Activated CD4-positive, alpha-beta T cell treated with anti-CD3 and anti-CD28 coated beads, Interleukin-10, Interleukin-2, amounts not matched to agents 100 ng/mL and 50 ng/mL, durations not matched to agents 16 hours and 8 hours (primary cell): ENCODE measurements at regions not wholly inside any gene's neighbourhood (a gene's known extent, or its start where the extent isn't known, plus 50 kb on each side); places are given as distances from the start of the nearest gene placed in this dataset.

ENCODE experiments used
- DNase-seq: peaks from one replicate; pipeline ENCODE4 v3.0.0-alpha.2; 2020

DNA sequence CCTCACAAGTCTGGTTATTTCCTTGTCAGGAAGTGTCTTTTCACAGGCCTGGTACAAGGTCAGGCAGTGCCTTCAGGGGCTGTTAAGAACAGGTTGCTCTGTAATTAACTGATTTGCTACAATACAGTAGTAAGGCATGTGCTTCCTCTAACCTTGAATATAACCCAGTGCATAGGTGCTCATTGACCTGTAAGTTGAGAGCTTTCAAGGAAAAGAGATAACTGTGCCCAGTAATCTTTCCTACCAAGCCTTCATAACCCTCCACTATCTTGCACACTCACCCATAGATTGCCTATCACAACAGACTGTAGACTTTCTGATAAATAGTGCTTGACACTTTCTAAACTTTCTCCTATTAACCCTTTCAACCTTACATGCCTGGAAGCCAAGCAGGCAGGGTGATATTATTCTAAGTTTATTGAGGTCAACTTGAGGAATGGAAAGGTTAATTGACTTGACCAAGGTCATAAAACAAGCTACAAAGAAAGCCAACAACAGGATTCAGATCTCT lies 148.1 kb downstream of the PPARGC1A start:
- no peak for DNase-seq

DNA sequence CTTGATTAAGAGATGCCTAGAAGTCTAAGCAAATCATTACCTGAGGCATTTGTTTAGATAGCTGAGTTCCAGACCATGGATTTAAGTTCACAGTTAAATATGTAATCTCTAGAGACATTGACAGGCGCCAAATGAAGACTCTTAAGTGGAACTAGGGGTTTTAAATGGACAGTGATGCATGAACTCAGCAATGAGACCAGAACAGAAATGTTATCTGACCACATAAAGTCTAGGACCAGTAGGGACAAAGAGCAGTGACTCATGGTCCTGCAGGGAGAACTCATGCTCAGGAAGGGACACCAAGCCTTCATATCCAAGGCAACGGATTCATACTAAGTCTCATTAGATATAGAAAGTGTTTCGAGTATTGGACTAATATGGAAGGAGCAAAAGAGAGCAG lies 152.3 kb downstream of the PPARGC1A start:
- no peak for DNase-seq

DNA sequence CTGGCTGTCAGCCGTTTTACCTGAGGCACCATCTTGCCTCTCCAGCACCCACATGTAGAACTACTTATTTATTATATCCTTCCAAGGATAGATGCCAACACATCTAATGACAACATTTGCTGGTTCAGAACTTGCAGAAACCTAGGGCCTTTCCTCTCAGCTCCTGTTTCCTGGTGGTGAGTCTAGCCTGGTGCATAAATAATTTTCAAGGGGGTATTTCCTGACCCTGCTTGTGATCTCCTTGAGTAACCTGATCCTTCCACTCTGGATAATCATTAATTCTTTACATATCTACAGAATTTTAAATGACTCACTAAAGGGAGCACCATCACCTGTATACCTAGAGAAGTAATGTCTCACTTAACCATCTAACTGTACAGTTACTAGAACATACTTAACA lies 153.4 kb downstream of the PPARGC1A start:
- DNase-seq: no peak

DNA sequence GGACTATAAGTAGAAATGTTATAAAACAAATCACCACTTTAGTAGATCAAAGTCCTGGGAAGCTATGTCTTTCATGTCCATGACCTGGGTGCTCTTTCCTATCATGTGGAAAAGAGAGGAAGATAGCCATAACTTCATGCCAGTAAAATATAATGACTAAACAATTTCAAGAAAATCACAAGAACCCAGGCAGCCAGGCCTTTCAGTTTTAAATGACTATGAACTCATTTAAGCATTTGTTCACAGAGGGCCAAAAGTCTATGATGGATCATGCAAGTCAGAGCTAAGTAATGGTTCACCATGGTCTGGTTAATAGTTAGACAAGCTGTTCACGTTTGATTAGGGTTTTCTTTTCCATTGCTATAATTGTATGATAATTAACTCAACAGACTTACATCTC lies 155.8 kb downstream of the PPARGC1A start:
- DNase-seq: no peak

DNA sequence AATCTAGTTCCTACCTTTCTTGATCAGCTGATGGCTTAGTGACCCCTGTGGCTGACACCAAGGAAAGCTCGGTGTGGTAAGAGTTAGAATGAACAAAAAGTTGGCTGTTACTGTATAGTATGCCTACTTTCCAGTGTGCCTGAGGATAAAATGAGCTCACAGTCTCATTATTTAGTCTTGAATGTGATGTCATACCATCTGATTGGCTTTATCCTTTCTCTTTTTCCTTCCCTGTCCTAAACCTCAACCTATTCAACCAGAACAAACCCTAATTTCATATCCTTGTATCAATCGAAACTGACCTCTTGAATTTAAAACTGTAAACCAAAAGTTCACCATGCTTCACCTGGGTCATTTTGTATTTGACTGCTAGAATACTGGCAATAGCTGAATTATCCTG lies 156.4 kb downstream of the PPARGC1A start:
- no peak for DNase-seq

DNA sequence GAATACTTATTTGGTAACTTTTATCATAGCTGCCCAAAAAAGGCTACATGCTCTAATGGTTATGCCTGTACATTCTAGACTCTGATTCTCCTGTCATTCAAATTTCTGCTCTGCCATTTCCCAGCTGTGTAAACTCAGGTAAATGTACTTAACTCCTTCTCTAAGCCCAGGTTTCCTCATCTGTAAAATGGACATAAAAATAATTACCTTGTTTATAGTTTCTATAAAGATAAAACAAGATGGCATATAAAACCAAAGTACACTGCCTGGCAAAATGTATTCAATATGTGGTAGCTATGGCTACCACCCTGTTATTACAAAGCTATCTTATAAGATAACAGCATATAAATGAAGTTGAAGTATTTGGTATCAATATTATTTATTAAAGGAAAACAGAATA lies 158.8 kb downstream of the PPARGC1A start:
- DNase-seq: no peak

DNA sequence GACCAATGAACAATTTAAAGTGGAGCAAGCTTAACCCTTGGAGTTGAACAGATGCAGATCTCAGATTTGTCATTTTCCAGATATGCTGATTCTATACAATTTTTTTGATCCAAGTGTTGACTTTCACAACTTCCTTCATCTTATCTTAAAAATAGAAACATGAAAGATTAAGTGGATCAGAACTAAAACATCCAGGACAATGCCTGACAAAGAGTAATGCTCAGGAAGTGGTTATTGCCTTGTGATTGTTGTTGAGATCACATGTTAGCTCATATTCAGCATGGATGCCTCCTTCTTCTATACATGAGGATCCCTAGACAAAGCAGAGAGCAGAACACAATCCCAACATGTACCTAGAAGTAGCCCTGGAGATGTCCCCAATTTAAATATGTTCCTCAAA lies 160.9 kb downstream of the PPARGC1A start:
- no peak for DNase-seq

DNA sequence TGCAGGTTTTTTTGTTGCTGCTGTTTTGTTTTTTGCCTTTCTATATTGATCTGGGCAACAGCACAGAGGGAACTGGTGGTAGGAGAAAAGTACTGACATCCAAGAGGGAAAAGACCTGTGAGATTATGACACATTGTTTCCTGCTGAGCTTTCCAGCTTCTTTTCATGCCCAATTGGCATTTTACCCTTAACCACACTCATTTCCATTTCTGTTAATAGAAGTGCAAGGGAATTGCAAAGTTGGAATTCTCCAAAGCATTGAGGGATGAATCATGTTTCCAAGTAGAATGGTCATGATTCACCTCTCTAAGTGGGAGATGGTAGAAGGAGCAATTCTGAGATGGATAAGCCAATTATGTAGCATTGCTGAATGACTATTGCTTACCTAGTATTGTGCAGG lies 161.5 kb downstream of the PPARGC1A start:
- no peak for DNase-seq

DNA sequence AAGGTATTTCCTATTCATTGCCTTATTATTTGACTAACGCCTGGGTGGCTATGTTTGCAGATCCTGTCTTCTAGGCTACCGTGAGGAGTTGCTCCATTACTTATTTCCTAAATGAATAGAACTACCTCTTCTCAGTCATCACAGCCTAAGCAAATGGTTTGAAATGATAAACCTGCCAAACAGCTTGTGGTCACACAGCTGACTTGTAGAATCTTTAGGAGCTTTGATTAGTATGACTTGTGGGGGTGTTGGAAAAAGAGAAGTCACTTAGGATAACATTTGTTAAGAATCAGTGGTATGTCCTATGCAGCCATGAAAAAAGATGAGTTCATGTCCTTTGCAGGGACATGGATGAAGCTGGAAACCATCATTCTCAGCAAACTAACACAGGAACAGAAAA lies 169.3 kb downstream of the PPARGC1A start:
- no peak for DNase-seq

DNA sequence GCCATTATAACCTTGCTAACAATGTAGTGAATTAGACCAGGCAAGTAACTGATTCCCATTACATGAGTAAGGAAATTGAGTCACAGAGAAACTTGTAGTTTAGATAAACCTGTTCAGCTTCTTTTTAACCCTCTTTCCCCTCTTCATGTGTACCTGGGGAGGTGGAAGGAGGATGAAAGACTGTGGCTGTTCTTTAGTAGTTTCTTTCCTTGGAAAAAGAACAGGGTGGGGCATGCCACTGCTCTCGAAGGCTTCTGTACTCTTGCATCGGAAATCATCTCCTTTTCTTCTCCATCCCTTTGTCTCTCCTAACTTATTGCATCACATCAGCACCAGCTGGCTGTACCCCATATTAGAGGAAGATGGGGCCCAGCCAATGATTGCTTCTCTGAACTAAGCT lies 171.4 kb downstream of the PPARGC1A start:
- no peak for DNase-seq

DNA sequence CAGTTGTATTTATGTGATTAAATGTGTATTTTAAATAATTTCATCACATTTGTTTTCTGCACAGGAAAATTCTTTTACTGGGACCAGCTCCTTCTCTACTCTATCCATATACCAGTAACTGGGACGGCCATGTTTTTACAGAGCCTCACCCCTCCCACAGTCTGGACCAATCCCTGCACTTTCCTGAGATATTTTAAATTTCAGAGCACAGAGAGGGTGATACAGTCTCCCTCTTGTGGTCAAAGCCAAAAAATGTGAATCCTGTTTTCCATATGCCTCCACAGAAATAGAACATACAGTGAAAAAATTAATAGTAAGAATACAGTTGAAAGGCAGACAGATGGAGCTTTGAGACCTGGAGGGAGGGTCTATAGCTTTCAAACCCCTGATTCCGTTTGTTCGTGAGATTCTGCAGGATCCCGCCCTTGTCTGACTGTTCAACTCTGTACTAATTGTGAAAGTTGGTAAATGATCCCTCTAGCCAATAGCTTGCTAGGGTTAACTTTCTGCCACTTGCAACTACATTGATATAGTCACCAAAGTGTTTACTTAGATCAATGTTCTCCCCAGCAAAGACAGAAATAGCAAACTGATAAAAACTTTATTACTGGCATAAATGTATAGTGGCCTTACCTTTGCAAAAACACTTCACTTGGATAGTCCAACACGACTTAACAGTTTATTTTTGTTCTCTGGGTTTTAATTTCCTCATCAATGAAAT lies 172.2 kb downstream of the PPARGC1A start:
- DNase-seq: peak; percentile 9

DNA sequence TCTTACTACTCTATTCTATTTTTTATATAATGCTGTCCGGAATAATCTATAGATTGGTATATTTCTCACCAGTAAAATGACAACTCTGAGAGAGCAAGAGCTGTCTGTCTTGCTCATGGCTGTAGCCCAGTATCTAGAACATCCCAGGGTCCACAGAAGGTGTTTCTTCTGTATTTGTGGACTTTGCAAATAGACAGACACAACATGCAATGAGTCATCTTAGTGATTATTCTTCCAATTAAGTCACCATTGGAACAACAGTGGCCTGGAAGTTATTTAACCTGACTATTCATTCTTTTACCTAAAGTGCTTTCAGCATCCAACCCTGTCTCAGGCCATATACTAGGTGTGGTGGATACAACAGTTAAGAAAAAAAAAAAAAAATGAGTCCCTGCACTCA lies 179.5 kb downstream of the PPARGC1A start:
- no peak for DNase-seq

DNA sequence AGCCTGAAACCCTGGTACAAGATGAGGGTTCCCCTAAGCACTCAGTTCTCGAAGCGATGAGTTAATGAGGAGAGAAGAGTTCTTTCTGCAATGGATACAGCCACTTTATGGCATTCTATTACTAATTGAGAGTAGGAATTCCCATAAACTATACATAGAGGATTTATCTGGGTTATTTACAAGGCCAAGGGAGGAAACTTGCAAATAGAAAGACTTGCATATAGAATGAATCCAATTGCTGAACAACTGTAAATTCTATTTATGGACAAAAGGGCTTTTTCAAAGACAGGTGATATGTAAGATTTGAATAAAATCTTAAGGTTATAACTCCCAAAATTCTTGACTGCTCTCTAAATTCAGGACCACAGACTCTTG lies 182.2 kb downstream of the PPARGC1A start:
- no peak for DNase-seq

DNA sequence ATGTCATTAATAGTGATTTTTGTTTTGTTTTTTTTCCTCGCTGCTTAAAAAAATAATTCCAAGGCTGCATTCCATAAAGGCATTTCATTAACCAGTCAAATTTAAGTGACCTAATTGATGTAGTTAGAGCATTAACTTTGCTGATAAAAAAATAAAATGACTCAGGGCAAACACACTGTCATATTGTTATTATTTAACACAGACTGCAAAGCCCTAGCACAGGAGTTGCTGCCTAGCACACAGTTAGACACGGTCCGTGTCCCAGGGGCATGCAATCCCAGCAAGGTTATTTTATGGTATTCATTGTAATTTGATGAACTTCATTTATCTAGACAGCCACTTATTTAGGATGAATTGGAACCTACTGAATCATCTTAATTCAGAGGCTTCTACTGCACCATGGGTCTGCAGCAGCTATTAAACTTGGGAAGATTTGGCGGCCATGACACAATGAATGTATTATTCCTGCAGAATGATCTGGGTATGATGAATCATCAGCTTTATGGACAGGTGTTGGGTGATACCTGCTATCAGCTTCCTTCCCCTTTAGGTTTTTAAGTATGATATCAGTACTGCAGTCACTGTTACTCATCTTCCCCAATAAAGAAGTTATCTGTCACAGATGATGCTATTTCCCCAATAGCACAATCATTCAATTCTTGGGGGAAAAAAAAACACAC lies 182.7 kb downstream of the PPARGC1A start:
- DNase-seq: no peak

DNA sequence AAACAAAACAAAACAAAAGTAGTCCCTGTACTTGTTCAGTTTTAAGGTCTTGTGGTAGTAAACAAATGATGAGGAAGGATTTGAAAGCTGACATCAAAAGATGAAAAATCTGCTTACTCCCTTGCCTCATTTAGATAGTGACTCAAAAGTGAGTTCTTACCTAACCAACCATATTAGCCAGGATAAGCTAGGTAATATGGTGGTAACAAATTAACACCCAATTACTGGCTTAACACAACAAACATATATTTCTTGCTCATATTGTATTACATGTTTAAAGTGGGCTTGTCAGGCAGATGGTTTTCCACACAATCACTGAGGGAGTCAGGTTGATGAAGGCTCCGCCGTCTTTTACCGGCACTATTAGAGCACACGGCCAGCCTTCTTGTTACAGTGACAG lies 189.7 kb downstream of the PPARGC1A start:
- DNase-seq: no peak

DNA sequence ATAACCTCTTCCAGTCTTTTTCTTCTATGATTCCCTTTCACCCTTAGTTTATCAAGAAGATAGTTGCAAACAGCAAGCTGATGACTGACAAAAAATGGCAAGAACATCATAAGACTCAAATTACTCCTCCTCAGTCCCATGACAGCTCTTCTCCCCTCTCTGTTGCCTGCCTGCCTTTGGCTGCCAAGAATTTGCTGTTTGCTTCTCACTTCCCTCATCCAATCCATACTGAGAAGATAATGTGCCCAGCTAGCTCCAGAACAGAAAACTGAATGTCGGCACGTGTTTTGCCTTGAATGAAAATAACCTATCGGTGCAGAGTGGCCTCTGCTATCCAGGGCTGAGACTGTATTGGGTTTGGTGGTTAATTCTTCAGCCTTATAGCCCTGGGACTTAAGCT lies 192.1 kb downstream of the PPARGC1A start:
- no peak for DNase-seq

DNA sequence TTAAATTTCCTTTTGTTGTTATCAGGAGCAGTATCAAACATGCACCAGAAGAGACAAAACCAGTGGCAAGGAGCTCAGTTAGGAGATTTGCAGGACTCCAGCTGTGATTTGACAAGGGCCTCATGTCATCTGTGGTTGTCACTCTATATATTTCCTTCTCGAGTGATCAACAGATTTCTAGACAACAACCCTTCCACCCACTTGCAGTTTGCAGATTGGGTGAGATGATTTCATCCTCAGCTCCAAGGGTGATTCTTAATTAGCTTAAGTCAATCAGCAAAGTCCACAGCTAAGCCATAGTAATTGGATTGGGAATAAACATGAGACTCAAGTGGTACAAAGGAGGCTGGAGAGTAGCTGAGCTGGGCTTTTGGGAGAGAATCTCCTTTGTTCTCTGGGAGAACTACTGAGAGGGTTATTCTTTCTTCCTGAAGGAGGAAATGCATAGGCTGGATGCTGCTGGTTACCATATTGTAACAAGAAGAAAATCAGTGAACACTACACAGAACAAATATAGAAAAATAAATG lies 192.8 kb downstream of the PPARGC1A start:
- no peak for DNase-seq

DNA sequence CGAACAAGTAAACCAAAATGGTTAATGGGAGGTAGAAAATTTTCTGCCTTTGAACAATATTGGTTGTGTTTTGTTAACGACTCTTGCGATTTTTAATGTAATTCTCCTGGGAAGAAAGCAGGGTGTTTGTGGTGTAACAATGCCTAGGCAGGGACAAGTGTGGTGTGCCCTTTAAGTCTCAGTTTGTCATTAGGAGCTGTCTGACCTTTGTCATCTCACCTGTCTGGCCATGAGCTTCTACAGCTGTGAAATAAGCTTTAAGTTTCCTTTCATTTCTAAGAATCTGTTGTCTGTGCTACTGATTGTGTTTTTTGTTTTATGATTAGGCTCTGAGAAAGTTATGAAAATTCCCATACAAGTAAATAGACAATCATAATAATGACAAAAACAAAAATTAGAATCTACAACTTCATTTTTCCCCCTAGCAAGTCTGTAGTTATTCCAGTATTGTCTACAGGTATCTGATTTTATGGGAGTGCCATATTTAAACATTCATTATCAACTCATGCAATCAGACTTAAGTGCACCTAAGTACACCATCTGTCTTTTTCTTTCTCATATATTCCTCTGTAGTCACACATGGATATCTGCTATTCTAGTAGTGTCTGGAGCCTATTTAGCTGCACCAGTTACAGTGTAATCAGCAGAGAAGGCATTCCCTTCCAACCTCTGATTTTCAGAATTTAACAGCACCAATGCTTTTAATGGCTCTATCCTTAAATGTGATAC lies 203.5 kb downstream of the PPARGC1A start:
- no peak for DNase-seq

DNA sequence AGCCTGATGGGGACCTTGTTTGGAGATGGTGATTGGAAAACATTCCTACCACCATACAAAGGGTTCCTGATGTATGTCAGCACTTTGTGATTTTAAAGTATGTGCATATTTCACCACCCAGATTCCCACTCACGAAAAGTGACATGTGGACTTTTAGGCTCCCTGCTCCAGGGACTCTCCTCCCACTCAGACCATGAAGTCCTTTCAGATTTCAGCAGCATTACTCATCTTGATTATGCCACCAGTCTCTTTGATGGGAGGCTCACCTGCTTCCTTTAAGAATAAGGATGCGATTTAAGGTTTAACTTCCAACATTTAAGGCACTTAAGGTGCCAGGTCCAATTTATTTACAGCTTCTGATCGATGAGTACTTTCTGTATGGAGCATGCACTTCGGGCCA lies 204.4 kb downstream of the PPARGC1A start:
- no peak for DNase-seq

DNA sequence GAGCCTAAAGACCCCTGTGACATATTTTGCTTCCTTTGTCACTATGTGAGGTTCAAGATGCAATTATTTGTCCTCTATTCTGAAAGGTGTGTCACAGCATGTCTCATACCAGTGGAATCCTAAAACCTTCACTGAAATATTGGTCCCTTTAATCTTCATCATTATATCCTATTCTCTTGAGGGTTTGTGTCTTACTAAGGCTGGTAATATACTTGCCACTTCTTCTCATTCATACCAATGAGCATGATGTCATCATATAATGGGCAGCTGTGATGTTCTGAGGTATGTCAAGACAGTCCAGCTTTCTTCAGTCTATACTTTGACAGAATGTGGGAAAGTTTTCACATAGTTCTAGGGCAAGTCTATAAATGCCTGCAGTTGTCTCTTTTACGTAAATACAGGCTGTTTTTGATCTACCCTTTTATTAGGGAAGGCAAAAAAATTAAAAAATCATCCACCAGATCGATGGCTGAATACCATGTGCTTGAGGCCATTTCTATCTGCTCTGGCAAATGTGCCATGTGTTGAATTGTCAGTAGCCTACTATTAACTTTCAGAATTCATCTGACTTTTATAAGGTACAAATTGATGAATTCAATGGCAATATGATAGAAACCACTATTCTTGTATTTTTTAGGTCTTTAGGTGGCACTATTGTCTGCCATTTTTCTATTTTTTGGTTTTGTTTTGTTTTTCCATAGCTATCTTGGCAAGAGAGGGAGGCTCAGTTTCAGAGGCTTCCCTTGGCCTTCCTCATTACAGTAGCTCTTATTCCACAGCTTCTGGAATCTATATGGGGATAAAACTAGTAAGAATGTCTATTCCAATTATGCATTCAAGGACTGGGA lies 209.0 kb downstream of the PPARGC1A start:
- DNase-seq: no peak

DNA sequence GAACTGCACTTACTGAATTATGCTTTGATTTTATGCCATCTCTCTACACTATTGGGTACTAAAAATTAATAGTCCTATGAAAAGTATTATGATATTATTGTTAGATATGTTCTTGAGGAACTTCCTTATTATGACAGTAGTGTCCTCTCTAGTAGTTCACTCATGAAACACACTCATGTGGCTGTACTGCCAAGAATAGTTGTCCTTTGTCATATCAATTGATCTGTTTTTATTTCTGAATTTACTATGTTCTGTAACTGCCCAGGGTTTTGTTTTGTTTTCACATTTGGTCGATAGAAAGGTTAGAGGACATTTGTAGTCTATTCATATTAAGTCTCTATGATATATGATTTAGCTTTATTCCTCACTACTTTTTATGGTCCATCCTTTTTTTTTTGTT lies 215.2 kb downstream of the PPARGC1A start:
- no peak for DNase-seq

DNA sequence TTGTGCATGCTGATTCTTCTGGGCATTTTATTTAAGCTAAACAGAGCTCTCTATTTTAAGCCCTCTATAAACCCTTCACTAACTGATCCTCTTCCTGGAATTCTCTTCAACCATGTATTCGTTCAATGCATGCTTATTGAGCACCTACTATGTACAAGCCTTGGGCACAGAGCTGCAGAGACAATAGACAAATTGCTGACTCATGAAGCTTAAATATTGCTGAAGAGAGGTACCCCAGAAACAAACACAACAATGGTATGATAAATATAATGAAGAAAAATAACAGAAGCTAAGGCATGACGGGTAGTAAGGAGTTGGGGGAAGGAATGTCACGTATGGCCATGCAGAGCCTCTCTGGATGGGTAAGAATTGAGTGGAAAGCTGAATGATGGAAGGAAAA lies 222.2 kb downstream of the PPARGC1A start:
- no peak for DNase-seq

DNA sequence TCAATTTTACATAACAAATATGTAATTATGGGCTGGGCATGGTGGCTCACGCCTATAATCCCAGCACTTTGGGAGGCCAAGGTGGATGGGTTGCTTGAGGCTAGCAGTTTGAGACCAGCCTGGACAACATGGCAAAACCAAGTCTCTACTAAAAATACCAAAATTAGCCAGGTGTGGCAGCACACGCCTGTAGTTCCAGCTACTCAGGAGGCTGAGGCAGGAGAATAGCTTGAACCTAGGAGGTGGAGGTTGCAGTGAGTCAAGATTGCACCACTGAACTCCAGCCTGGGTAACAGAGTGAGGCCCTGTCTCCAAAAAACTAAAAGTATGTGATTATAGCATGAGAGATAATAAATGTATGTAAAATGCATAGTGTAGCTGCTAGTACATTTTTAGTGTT lies 229.0 kb downstream of the PPARGC1A start:
- DNase-seq: no peak
